BJ (cell line): ENCODE measurements at regions not wholly inside any gene's neighbourhood (a gene's known extent, or its start where the extent isn't known, plus 50 kb on each side); places are given as distances from the start of the nearest gene placed in this dataset.

ENCODE experiments used
- CTCF ChIA-PET: fragments of 350-600 bp; formaldehyde crosslinking; extraction: SDS; loops from one replicate; lab custom pipeline; 2021; ENCODE audit warnings: antibody characterized with exemption, inconsistent platforms; lab: Yijun Ruan, JAX
- POLR2A ChIA-PET: fragments of 300-600 bp; sonication (Branson Sonifier 250); formaldehyde crosslinking; extraction: SDS; loops from one replicate; lab custom pipeline; 2021; ENCODE audit warnings: antibody characterized with exemption; lab: Charles Lee
- DNase-seq: peaks from one replicate; pipeline ENCODE4 v3.0.0-alpha.2; 2011; ENCODE audit warnings: low read depth
- H3K27me3 ChIP-seq: 2 replicates; pipeline ENCODE4 v1.6.0; 2011; ENCODE audit warnings: low read length; ENCODE audit not compliant: control insufficient read depth, insufficient read depth
- H3K36me3 ChIP-seq: 2 replicates; pipeline ENCODE4 v1.5.1; 2011; ENCODE audit warnings: low read length; ENCODE audit not compliant: control insufficient read depth, insufficient read depth
- H3K4me3 ChIP-seq: 2 replicates; pipeline ENCODE4 v1.5.1; 2011; ENCODE audit warnings: low read depth, mild to moderate bottlenecking, control low read depth, low read length
- TF ChIP-seq, protein P1 (sequence below): IDR thresholded peaks from 2 replicates; pipeline ENCODE4 v1.5.1; 2011; ENCODE audit warnings: low read depth, mild to moderate bottlenecking, control low read depth, inconsistent platforms, low read length, moderate library complexity; ENCODE audit not compliant: insufficient read depth

DNA sequence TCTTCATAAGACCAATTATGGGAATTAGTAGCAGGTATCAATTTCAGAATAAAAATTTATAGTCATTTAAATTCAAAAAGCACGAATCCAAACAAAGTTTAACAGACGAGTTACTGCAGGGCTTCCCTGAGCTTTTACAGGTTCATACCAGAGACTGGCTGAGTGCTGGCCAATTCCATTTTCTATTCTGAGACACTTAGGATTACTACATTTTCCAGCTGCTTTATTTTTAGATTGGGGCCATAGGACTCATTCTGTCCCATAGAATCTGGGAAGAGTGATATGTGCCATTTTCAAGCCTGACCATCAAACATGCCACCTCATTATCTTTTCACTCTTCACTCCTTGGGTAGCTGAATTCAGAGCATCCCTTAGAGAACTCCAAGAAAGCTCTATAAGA is 410.7 kb downstream of the DNAH5 start:
- POLR2A ChIA-PET = no interaction called here
- TF ChIP-seq, protein P1, sequence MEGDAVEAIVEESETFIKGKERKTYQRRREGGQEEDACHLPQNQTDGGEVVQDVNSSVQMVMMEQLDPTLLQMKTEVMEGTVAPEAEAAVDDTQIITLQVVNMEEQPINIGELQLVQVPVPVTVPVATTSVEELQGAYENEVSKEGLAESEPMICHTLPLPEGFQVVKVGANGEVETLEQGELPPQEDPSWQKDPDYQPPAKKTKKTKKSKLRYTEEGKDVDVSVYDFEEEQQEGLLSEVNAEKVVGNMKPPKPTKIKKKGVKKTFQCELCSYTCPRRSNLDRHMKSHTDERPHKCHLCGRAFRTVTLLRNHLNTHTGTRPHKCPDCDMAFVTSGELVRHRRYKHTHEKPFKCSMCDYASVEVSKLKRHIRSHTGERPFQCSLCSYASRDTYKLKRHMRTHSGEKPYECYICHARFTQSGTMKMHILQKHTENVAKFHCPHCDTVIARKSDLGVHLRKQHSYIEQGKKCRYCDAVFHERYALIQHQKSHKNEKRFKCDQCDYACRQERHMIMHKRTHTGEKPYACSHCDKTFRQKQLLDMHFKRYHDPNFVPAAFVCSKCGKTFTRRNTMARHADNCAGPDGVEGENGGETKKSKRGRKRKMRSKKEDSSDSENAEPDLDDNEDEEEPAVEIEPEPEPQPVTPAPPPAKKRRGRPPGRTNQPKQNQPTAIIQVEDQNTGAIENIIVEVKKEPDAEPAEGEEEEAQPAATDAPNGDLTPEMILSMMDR = no peak
- Histone ChIP-seq H3K27me3 (no peaks in the 10 kb centered on the region; the same call in 1 of the 2 replicates), H3K36me3 (no peaks in the 10 kb centered on the region), H3K4me3 (no peak overlapping the region)
- no peak for DNase-seq
- CTCF ChIA-PET = no interaction called here

DNA sequence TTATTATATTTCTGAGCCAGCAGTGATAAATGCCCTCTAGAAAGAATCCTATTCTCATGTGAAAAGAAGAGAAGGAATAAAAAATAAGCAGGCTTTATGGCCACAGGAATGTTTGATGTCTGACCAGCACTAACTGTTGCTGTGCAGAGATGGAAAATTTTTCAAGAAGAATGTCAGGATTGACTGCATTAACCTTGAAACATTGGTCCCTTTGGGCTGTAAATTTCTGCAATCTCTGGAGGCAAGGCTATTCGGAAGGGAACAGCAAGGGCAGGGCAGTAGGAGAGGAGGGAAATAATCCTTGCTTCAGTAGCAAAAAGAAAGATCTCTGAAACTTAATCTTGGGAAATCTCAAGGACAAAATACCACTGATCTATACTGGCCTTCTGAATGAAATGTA is 415.2 kb downstream of the DNAH5 start:
- POLR2A ChIA-PET = no interaction called here
- H3K4me3 ChIP-seq = no peak overlapping the region
- H3K36me3 ChIP-seq = no peaks in the 10 kb centered on the region
- CTCF ChIA-PET = no interaction called here
- DNase-seq = no peak
- H3K27me3 ChIP-seq = no peaks in the 10 kb centered on the region; the same call in 1 of the 2 replicates
- TF ChIP-seq, protein P1 = no peak

DNA sequence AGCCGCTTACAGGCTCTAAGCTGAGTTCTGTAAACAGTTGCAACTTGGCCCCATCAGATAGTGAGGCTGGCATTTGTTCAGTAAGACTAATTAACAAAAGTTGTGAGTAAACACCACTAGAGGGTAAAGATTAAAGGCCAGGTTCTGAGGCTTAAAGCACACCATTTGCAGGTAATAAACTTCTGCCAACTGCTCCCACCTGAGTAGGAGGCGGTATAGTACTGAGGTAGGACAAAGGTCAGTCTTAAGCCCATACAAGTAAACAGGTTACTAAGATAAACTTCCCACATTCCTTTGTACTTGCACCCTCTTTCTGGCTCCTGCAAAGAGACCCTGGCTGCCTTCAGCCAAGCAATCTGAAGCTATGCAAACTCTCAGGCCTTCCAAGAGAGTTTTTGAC is 419.6 kb downstream of the DNAH5 start:
- no peaks in the 10 kb centered on the region; the same call in 1 of the 2 replicates for H3K27me3 ChIP-seq
- ChIA-PET CTCF (interaction anchor here (1.0 kb wide), 1 partner anchor 9 kb away, joined by 3 read pairs; no protein-coding TSS in a partner anchor), POLR2A (no interaction called here)
- TF ChIP-seq, protein P1 = no peak
- no peaks in the 10 kb centered on the region for H3K36me3 ChIP-seq
- H3K4me3 ChIP-seq = no peak overlapping the region
- no peak for DNase-seq

DNA sequence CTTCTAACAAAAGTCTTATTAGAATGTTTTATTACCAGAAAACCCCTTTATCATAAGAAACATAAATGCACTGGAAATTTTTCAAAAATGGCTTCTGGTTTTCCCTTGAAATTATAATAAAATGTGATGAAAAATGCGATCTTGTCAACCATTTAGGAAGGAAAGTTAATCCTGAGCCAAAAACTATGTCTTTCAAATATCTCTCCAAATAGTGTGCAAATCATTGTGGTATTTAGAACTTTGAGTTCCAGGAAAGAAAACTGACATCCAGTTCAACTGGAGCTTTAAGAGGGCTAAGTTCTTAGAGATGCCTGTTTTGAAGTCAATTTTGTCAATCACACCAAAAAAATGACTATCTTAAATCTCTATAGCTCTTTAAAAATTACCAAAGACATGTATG is 425.4 kb downstream of the DNAH5 start:
- ChIA-PET CTCF (interaction anchor here (0.6 kb wide), 1 partner anchor 113 kb away, joined by 4 read pairs; no protein-coding TSS in a partner anchor), POLR2A (no interaction called here)
- no peaks in the 10 kb centered on the region for H3K27me3 ChIP-seq
- no peak overlapping the region for H3K4me3 ChIP-seq
- DNase-seq = no peak
- TF ChIP-seq, protein P1 = no peak
- no peaks in the 10 kb centered on the region for H3K36me3 ChIP-seq

DNA sequence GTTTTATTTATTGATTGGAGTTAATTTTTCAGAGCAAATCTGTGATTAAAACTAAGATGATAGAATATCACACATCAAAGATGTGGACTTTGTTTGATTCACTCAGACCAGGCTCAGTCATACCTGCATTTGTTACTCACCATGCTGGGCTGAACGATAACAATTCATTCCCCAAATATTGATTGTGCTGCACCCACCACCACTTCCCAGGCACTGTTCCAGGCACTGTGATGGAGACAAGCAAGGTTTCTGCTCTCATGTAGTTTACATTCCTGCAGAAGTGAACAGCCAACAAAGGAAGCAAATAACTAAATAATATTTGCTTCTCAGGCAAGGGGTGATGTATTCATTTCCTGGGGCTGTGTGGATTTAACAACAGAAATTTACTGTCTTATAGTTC is 428.3 kb downstream of the DNAH5 start:
- Histone ChIP-seq H3K27me3 (no peaks in the 10 kb centered on the region), H3K4me3 (no peak overlapping the region), H3K36me3 (no peaks in the 10 kb centered on the region)
- TF ChIP-seq, protein P1 = no peak
- CTCF ChIA-PET = interaction anchor here (1.4 kb wide), 1 partner anchor 9 kb away, joined by 3 read pairs; no protein-coding TSS in a partner anchor
- no peak for DNase-seq
- POLR2A ChIA-PET = no interaction called here
